HT-29 (cell line): ENCODE measurements at regions not wholly inside any gene's neighbourhood (a gene's known extent, or its start where the extent isn't known, plus 50 kb on each side); places are given as distances from the start of the nearest gene placed in this dataset. TPM values are rescaled to one million over a fixed set of nuclear protein-coding genes. Genes with fewer than 3 reads are reported as not detected.
A peak's percentile ranks its signal among the peaks of the same experiment; 100 is the strongest.

Experiments
- DNase-seq: peaks from one replicate; pipeline ENCODE4 v3.0.0-alpha.2; 2015; ENCODE audit warnings: low spot score
- small RNA-seq: library from RNA; depleted of rRNA; stranded (forward); fragments of <200 nt; gene quantifications from one replicate; pipeline ENCODE3, GENCODE V24; 2014

DNA sequence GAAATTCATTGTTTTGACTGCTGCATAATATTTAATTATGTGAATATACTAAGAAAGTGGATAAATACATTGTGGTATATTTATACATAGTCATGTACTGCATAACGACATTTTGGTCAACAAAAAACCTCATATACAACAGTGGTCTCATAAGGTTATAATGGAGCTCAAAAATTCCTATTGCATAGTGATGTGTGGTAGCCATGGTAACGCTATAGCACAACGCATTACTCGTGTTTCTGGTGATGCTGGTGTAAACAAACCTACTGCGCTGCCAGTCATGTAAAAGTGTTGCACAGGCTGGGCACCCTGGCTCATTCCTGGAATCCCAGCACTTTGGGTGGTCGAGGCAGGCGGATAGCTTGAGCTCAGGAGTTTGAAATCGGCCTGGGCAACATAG, 52.6 kb upstream of the NHLH2 start:
- no peak for DNase-seq

DNA sequence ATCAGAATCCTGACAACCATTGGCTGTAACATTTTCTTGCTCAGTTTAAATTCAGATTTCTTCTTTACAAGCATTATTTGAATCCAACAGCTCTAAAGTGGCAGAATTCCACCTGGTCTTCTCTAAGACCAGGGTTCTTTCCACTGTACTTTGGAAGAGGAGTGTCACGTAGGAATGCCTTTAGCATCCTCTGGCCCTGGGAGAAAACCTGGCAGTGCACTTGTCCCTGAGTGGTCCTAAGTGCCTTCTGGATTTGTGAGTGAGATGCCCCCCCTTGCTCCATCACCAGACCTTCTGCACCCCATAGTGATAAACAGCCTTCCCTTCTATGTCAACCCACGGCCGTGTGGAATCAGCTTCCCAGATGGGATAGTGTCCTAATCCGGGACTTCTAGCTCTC, 57.1 kb upstream of the NHLH2 start:
- DNase-seq: no peak

DNA sequence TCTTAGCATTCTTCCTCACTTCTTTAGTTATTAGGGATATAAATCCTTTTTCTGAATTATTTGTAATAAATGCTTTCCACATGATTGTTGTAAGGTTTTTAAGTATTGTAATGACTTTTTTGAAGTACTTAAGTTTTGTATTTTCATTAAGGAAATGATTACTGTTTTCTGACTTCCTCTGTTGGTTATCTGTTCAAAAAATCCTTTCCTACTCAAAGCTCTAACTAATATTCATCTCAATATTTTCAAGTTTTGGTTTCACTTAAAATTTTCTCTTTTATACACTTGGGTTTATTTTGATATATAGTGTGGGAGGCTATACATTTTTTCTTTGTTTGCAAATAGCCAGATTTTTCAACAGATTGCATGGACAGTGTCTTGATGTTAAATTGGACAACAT, 59.9 kb upstream of the NHLH2 start:
- DNase-seq: no peak

DNA sequence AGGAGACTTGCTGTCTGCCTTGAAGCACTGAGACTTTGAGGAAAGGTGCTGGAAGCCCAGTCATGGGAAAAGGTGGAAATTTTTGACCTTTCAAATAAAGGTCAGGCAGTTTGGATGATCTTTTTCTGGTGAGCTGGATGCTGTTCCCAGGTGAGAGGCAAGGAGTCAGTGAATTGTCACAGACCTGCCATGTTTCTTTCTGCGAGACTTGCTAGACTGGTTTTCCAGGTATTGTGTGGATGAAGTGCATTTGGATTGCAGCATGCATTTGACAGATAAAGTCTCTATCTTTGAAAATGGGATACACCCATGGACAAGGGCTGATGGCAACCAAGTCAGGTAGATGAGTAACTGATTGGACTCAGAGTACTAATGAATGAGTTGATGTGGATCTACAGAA, 65.7 kb upstream of the NHLH2 start:
- peak; percentile 24 for DNase-seq

DNA sequence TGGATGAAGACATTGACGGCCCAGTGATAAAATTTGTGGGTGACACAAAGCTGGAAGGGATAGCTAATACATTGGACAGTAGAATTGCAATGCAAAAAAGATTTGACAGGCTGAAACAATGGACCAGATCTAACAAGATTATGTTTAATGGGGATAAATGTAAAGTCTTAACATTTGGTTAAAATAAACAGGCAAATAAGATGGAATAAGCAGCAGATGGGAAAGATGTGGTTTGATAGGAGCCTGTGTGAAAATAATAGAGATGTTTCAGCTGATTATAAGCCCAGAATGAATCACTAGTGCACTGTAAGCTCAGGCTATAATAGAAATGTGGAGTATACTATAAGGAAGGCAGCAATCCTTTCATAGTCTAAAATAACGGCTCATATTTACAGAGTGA, 66.2 kb upstream of the NHLH2 start:
- DNase-seq: no peak

DNA sequence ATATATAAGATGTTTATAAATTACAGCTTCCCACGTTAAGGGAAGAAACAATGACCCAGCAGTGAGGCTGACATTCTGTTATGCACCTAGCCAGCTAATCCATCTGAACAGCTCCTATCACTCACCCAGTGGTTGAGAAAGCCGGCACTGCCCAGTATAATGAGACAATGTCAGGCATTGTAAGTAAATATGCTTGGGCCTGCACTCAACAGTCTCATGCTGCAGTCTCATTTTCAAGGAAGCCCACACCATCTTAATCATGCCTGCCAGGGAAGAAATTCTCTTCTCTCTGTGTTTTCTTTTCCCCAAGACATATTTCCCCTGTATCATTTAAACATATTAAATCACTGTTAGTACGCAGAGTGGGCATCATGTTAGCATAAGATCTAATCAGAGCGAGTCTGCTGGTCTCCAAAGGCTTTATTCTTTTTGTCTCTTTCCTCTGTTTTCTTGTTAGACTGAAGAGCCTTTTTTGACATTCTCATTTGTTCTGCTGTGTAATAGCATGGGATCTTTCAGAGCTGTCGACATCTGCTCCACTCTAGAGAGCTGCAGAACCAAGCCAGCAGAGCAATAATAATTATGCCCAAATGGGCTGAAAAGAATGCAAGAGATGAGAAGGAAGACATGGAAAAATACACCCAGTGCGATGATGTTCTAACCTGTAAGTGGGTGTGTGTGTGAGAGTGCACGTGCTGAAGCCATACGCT, 67.6 kb upstream of the SLC22A15 start:
- DNase-seq: no peak

DNA sequence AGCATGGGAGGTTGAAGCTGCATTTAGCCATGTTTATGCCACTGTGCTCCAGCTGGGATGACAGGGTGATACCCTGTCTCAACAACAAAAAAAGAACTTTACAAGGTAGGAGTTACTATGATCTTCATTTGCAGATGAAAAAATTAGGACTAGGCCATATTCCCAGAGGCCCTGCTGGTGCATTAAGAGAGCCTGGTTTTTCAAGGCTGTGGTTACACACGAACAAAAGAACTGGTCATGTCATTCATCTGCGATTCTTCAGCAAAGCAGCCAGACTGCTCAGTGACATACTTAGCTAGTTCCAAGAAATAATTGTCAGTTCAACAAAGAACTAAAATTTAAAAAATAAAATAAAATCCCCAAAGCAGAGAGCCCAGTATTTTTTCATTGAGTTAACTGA, 66.1 kb upstream of the SLC22A15 start:
- no peak for DNase-seq

DNA sequence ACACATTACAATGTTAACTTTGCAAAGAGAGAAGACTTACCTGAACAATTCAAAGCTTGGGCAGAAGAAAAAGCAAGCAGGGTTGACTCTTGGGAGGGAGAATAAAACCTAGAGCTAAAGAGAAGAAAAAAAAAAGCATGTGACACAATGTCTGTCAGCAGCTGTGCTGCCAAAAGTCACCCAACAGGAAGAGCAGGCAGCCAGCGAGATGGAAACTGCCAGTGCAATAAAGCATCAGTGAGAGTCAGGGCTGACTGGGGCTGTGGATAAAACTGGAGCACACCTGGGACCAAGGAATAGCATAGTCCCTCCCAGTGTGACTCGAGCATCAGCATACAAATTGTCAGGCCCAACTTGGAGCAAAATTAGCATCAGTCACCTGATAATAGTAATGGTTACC, 65.0 kb upstream of the SLC22A15 start:
- peak; percentile 12 for DNase-seq

DNA sequence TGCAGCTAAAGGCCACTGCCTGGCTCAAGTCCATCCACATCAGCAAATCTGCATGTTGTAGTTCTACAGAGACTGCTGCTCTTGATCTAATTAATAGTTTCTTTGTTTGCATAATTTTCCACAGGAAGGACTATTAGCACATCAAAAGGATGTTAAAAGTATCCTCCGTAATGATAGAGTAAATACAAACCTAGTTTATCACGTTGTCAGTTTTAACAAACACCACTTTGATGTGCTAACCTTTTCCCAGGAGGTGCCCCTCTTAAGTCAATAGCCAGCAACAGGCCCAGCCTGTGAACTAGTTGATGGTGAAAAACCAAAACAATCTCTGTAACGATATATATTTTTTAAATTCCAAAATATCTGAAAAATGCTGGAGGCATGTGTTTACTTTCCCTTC, 64.2 kb upstream of the SLC22A15 start:
- no peak for DNase-seq

DNA sequence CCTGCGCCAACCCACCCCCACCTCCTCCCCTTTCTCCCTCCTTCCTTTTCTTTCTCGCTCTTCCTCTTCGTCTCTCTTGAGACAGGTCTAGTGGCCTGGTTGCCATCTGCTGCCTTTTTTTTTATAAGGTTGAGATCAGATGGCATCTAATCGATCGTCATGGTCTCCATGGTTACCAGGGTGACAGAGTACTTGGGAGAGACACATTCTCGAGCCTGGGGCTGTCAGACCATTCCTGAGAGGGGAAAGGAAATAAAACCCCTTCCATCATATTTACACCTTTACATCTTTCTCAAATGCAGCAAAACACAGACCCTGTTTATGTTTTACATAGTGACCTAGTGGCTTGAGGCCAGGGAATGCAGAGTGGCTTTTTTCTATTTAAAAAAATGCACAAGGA, 53.5 kb upstream of the SLC22A15 start:
- DNase-seq: no peak

DNA sequence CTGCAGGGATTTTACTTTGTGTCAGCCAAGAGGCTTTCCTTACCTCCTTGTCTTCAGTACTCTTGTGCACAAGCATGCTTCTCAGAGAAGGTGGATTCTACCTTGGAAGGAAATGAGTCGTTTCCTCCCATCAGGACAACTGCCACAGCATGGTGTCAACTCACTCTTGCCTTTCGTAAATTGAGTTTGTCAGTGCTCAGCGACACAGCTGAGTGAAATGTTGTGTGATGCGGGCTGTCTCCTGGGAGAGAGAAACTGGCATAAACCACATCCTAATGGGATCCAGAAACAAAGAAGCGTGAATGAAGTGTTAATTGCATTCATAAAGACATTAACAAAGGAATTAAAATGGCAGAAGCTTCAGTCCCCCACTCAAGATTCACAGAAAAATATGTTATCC, 51.5 kb upstream of the SLC22A15 start:
- no peak for DNase-seq

DNA sequence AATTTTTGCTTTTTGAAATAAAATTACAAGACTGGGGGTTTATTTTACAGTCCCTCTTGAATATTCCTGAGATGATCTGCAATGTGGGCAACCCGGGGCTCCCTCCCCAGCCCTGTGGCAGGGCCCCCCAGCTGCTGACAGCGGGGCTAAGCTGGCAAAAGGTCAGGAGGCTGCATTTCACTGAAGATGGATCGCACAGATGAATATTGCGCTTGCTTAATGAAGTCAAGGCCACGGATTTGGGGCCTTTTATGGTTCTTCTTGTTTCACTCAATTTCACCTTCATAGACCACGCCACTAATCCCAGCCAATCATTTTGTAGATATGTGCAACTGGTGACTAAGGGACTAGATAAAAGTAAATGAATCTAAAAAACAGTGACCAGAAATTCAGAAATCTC, 50.8 kb upstream of the SLC22A15 start:
- DNase-seq: no peak

Small RNAs in the stretch of these regions (small RNA-seq; reads per million reads assigned to genes)
- gene AL357137.1: not detected
